K562 (cell line): ENCODE measurements at regions not wholly inside any gene's neighbourhood (a gene's known extent, or its start where the extent isn't known, plus 50 kb on each side); places are given as distances from the start of the nearest gene placed in this dataset.

Experiments
- ATAC-seq: fragments of 200-7000 bp; cut with Tn5 transposase; 3 replicates; pipeline ENCODE4 v1.9.1; 2020; ENCODE audit warnings: moderate library complexity
- BruUV-seq: library from RNA; stranded (reverse); fragments of 400-500 nt; replicated peaks from 2 replicates; lab custom pipeline; 2021; lab: Mats Ljungman, UMichigan
- CTCF ChIA-PET: fragments of 300-600 bp; formaldehyde crosslinking; extraction: SDS; loops from one replicate; lab custom pipeline; 2021; ENCODE audit warnings: low intra/inter-chr PET ratio; lab: Yijun Ruan, JAX
- POLR2A ChIA-PET: fragments of 300-600, 350-650 bp; sonication (Branson Sonifier 250); formaldehyde crosslinking; extraction: SDS; loops from one replicate; lab custom pipeline; 2021; ENCODE audit warnings: antibody characterized with exemption, inconsistent platforms; lab: Yijun Ruan, JAX
- DNase-seq, 4 experiments: peaks; one replicate each; pipeline versions ENCODE4 v3.0.0 to v3.0.0-alpha.2; 2011 to 2018; ENCODE audit warnings: low spot score in 3 of 4, mixed read lengths in 3 of 4; ENCODE audit errors: extremely low read depth in 1 of 4
- FAIRE-seq: peaks from 2 replicates; lab custom pipeline; 2011; peaks lifted over from hg19 to GRCh38; lab: Jason Lieb, UNC
- H2AFZ ChIP-seq: 2 replicates; pipeline ENCODE4 v1.6.0; 2011; ENCODE audit warnings: low read depth, low read length, control low read depth, inconsistent platforms
- H3K27ac ChIP-seq: fragments of 200-600 bp; 3 replicates; pipeline ENCODE4 v1.8.0; 2011; ENCODE audit warnings: low read depth, mild to moderate bottlenecking, control low read depth, inconsistent platforms, low read length, moderate library complexity, mixed read lengths; ENCODE audit errors: extremely low read depth
- H3K27me3 ChIP-seq, 2 experiments: fragments of 300-600 bp in 1 of 2; 2 replicates in 1 of 2; 3 replicates in 1 of 2; pipeline versions ENCODE4 v1.6.0 to v1.8.0; 2011; ENCODE audit warnings: inconsistent platforms in 2 of 2, low read length in 2 of 2, mild to moderate bottlenecking in 1 of 2, mixed read lengths in 1 of 2, moderate library complexity in 1 of 2; ENCODE audit not compliant: control insufficient read depth in 2 of 2, insufficient read depth in 2 of 2
- H3K36me3 ChIP-seq: fragments of 300-600 bp; 3 replicates; pipeline ENCODE4 v1.8.0; 2011; ENCODE audit warnings: mild to moderate bottlenecking, low read length, inconsistent platforms; ENCODE audit not compliant: control insufficient read depth, insufficient read depth
- H3K4me1 ChIP-seq, 2 experiments: fragments of 200-600 bp in 1 of 2; replicated peaks in 1 of 2; 2 replicates in 1 of 2; 3 replicates in 1 of 2; pipeline versions ENCODE4 v1.5.1 to v1.8.0; 2011; ENCODE audit warnings: inconsistent platforms in 2 of 2, low read length in 2 of 2, mild to moderate bottlenecking in 1 of 2, mixed read lengths in 1 of 2, moderate library complexity in 1 of 2; ENCODE audit not compliant: control insufficient read depth in 2 of 2, insufficient read depth in 2 of 2
- H3K4me2 ChIP-seq: 2 replicates; pipeline ENCODE4 v1.6.1; 2011; ENCODE audit warnings: low read length, control low read depth, inconsistent platforms, mixed read lengths; ENCODE audit not compliant: insufficient read depth
- H3K4me3 ChIP-seq: fragments of 200-600 bp; sonication (generic), shearing (Covaris generic); 2 replicates; pipeline ENCODE4 v1.5.1; 2016; ENCODE audit warnings: control low read depth, inconsistent platforms
- H3K79me2 ChIP-seq: fragments of 200-600 bp; 3 replicates; pipeline ENCODE4 v1.8.0; 2011; ENCODE audit warnings: low read length, inconsistent platforms; ENCODE audit not compliant: control insufficient read depth, insufficient read depth
- H3K9ac ChIP-seq, 2 experiments: 2 replicates each; pipeline versions ENCODE4 v1.6.0 to v1.6.1; 2011; ENCODE audit warnings: low read depth in 2 of 2, low read length in 2 of 2, control low read depth in 1 of 2, inconsistent platforms in 1 of 2, mild to moderate bottlenecking in 1 of 2, mixed read lengths in 1 of 2; ENCODE audit not compliant: insufficient read depth in 1 of 2
- H3K9me1 ChIP-seq: one replicate; pipeline ENCODE4 v1.6.0; 2011; ENCODE audit warnings: inconsistent platforms, mild to moderate bottlenecking, low read length, moderate library complexity; ENCODE audit not compliant: control insufficient read depth, insufficient read depth
- H3K9me3 ChIP-seq: replicated peaks from 2 replicates; pipeline ENCODE4 v1.5.1; 2011; ENCODE audit warnings: low read depth, low read length, inconsistent platforms; ENCODE audit not compliant: control insufficient read depth, insufficient read depth
- H4K20me1 ChIP-seq: replicated peaks from 2 replicates; pipeline ENCODE4 v1.6.1; 2011; ENCODE audit warnings: low read length, inconsistent platforms, mixed read lengths; ENCODE audit not compliant: control insufficient read depth, insufficient read depth
- BRF1 ChIP-seq: IDR thresholded peaks from 3 replicates; pipeline ENCODE4 v1.6.1; 2011; ENCODE audit warnings: borderline replicate concordance, mild to moderate bottlenecking; ENCODE audit not compliant: insufficient read length; ENCODE audit errors: extremely low read depth
- DLX4 ChIP-seq: fragments of 250-450 bp; sonication (Bioruptor Pico); IDR thresholded peaks from 2 replicates; pipeline ENCODE4 v1.6.1; 2021; ENCODE audit warnings: mild to moderate bottlenecking
- DNMT1 ChIP-seq: fragments of 450-650 bp; IDR thresholded peaks from 2 replicates; pipeline ENCODE4 v1.6.1; 2016; ENCODE audit warnings: antibody characterized with exemption, mild to moderate bottlenecking
- HOMEZ ChIP-seq: fragments of 250-450 bp; sonication (Bioruptor Pico); IDR thresholded peaks from 2 replicates; pipeline ENCODE4 v1.4.0; 2020; ENCODE audit warnings: mild to moderate bottlenecking, moderate library complexity
- MCM5 ChIP-seq: fragments of 450-650 bp; IDR thresholded peaks from 2 replicates; pipeline ENCODE4 v1.6.1; 2016; ENCODE audit warnings: low read depth
- MYC ChIP-seq, 2 experiments: fragments of 250-450 bp in 1 of 2; sonication (Bioruptor Pico) in 1 of 2; IDR thresholded peaks; 2 replicates each; pipeline versions ENCODE4 v1.5.1 to v1.6.1; 2012 to 2021; ENCODE audit warnings: low read depth in 2 of 2, borderline replicate concordance in 1 of 2, improper control_type of control experiment in 1 of 2, low read length in 1 of 2, mild to moderate bottlenecking in 1 of 2, moderate library complexity in 1 of 2
- NR2C1 ChIP-seq, 2 experiments: fragments of 450-650 bp; IDR thresholded peaks; 2 replicates each; pipeline ENCODE4 v1.6.1; 2017; ENCODE audit warnings: mild to moderate bottlenecking in 2 of 2, antibody characterized with exemption in 1 of 2, inconsistent platforms in 1 of 2, missing compliant biosample characterization in 1 of 2, missing genetic modification characterization in 1 of 2
- RBM14 ChIP-seq: fragments of 200-400 bp; formaldehyde crosslinking; IDR thresholded peaks from 2 replicates; pipeline ENCODE4 v1.6.1; 2018; ENCODE audit warnings: low read depth, mild to moderate bottlenecking, low read length, moderate library complexity, borderline replicate concordance; ENCODE audit not compliant: insufficient read depth
- RHOXF2B ChIP-seq: fragments of 250-450 bp; sonication (Bioruptor Pico); conservative IDR thresholded peaks from 2 replicates; pipeline ENCODE4 v1.5.1; 2021
- TFAM ChIP-seq: fragments of 250-450 bp; sonication (Bioruptor Pico); conservative IDR thresholded peaks from 2 replicates; pipeline ENCODE4 v1.5.0; 2021; ENCODE audit warnings: mild to moderate bottlenecking, moderate library complexity
- ZKSCAN1 ChIP-seq: fragments of 150-350 bp; IDR thresholded peaks from 2 replicates; pipeline ENCODE4 v1.6.1; 2016; ENCODE audit warnings: low read depth, low read length
- ZNF232 ChIP-seq: sonication (generic); formaldehyde crosslinking; IDR thresholded peaks from 2 replicates; pipeline ENCODE4 v1.8.0; 2022; ENCODE audit warnings: mild to moderate bottlenecking, missing genetic modification reagents
- ZNF316 ChIP-seq: fragments of 450-650 bp; IDR thresholded peaks from 2 replicates; pipeline ENCODE4 v1.6.1; 2016
- ZNF764 ChIP-seq: fragments of 250-450 bp; sonication (Bioruptor Pico); IDR thresholded peaks from 2 replicates; pipeline ENCODE4 v1.4.0; 2020; ENCODE audit warnings: low read depth, mild to moderate bottlenecking, moderate library complexity
- ZZZ3 ChIP-seq: fragments of 450-650 bp; IDR thresholded peaks from 2 replicates; pipeline ENCODE4 v1.6.1; 2016; ENCODE audit warnings: antibody characterized with exemption, mild to moderate bottlenecking, moderate library complexity
- WGBS: fragments of 100-300 bp; shearing (Covaris generic); methylation state at CpG from one replicate; pipeline ENCODE4 v1.1.6; 2016; ENCODE audit warnings: low coverage, mixed read lengths; ENCODE audit not compliant: insufficient coverage; ENCODE audit errors: missing lambda C conversion rate; 5-methylcytosine and 5-hydroxymethylcytosine counted together
- in situ Hi-C: fragments of 300-500 bp; cut with MboI; formaldehyde crosslinking; loops from 4 replicates; pipeline ENCODE4 v1.15.0; 2018; ENCODE audit warnings: inconsistent platforms, mixed read lengths
- intact Hi-C: fragments of 100-400 bp; cut with micrococcal nuclease; formaldehyde crosslinking; loops from 2 replicates; pipeline ENCODE4 v1.14.2; 2022
- TF ChIP-seq, protein P1 (sequence below): IDR thresholded peaks from 2 replicates; pipeline ENCODE4 v1.6.1; 2011; ENCODE audit warnings: borderline replicate concordance, low read depth, mild to moderate bottlenecking, moderate library complexity, low read length; ENCODE audit not compliant: insufficient read depth, poor library complexity, severe bottlenecking
- TF ChIP-seq, protein P2 (sequence below): fragments of 250-450 bp; sonication (Bioruptor Pico); IDR thresholded peaks from 2 replicates; pipeline ENCODE4 v1.4.0; 2020

DNA sequence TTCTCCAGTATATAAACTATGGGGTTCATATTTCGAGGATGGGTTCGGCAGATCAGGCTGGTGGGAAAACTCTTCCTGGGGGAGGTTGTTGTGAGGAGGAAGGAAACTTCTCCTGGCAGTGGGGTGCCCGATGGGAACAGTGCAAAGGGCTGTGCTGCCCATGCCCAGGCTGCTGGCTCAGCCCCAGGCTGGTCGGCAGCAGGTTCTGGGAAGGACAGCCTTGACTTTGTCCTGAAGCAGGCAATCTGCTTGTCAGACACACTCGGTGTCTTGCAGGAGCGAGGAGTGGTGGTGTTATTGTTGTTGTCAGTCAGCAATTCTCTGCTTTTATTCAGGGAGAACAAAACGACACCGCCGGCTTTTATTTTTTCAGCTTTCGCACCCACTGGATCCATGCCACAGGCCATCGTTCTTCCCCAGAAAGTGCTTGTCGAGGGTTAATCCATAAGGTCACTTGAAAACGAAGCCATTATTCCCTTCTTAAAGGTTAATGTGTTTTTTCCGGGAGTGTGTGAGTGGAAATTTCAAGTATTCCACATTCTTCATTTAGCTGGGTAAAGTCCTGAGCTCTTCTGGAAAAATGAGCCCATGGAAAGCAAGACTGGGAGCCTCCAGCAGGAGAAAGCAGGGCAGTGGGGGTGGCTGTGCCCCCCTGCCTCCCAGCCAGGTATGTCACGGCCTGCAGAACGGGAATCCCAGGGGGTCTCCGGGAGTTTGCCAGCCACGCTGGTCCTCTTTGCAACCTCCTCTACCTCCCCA is 57.0 kb upstream of the STX16 start:
- intact Hi-C loops (no loop called here), in situ Hi-C loops (no loop called here)
- BruUV-seq = no TSS peak
- FAIRE-seq = no peak
- Histone ChIP-seq H2AFZ (no peak overlapping the region), H3K4me1 (no peaks in the 10 kb centered on the region), H3K9me3 (no peaks in the 10 kb centered on the region), H3K27me3 (peaks cover 40 to 73% of the 10 kb centered on the region in 2 experiments), H3K36me3 (no peaks in the 10 kb centered on the region), H3K9ac (no peak overlapping the region), H4K20me1 (no peaks in the 10 kb centered on the region; the same call in 1 of the 2 replicates), H3K4me2 (no peak overlapping the region), H3K79me2 (no peaks in the 10 kb centered on the region), H3K4me3 (no peak overlapping the region), H3K27ac (no peak overlapping the region), H3K9me1 (no peaks in the 10 kb centered on the region)
- no peak for DNase-seq
- ChIA-PET POLR2A (interaction anchor here (1.3 kb wide), 1 partner anchor 13 kb away, joined by 5 read pairs; no protein-coding TSS in a partner anchor), CTCF (no interaction called here)
- no peak for ATAC-seq
- WGBS = 17% methylated on average over 18 of the region's 18 CpGs
- TF ChIP-seq, protein P1, sequence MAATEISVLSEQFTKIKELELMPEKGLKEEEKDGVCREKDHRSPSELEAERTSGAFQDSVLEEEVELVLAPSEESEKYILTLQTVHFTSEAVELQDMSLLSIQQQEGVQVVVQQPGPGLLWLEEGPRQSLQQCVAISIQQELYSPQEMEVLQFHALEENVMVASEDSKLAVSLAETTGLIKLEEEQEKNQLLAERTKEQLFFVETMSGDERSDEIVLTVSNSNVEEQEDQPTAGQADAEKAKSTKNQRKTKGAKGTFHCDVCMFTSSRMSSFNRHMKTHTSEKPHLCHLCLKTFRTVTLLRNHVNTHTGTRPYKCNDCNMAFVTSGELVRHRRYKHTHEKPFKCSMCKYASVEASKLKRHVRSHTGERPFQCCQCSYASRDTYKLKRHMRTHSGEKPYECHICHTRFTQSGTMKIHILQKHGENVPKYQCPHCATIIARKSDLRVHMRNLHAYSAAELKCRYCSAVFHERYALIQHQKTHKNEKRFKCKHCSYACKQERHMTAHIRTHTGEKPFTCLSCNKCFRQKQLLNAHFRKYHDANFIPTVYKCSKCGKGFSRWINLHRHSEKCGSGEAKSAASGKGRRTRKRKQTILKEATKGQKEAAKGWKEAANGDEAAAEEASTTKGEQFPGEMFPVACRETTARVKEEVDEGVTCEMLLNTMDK = no peak
- TF ChIP-seq ZNF764 (CRISPR knock-in tag) (no peak), TFAM (no peak), ZNF316 (no peak), RBM14 (no peak), RHOXF2B (CRISPR knock-in tag) (no peak), DLX4 (CRISPR knock-in tag) (no peak), ZZZ3 (no peak), MCM5 (no peak), BRF1 (no peak), MYC (IDR thresholded peaks at IDR 0.05; ENCODE audit: low read depth, low read length) (no peak), MYC (CRISPR knock-in tag; IDR thresholded peaks at IDR 0.05; ENCODE audit: borderline replicate concordance, low read depth) (no peak), ZKSCAN1 (no peak), ZNF232 (CRISPR knock-in tag) (no peak), NR2C1 (IDR thresholded peaks at IDR 0.05) (no peak), NR2C1 (tag; IDR thresholded peaks at IDR 0.05) (no peak), DNMT1 (no peak), HOMEZ (no peak)
- TF ChIP-seq, protein P2, sequence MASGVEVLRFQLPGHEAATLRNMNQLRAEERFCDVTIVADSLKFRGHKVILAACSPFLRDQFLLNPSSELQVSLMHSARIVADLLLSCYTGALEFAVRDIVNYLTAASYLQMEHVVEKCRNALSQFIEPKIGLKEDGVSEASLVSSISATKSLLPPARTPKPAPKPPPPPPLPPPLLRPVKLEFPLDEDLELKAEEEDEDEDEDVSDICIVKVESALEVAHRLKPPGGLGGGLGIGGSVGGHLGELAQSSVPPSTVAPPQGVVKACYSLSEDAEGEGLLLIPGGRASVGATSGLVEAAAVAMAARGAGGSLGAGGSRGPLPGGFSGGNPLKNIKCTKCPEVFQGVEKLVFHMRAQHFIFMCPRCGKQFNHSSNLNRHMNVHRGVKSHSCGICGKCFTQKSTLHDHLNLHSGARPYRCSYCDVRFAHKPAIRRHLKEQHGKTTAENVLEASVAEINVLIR (CRISPR knock-in tag) = no peak
